NT2/D1 (cell line): ENCODE measurements at regions not wholly inside any gene's neighbourhood (a gene's known extent, or its start where the extent isn't known, plus 50 kb on each side); places are given as distances from the start of the nearest gene placed in this dataset.

Experiments used
- DNase-seq: peaks from one replicate; pipeline ENCODE4 v3.0.0-alpha.2; 2011; ENCODE audit warnings: low read depth, low spot score
- H3K27me3 ChIP-seq: 2 replicates; pipeline ENCODE4 v1.6.0; 2011; ENCODE audit warnings: mild to moderate bottlenecking; ENCODE audit not compliant: insufficient read length, insufficient read depth
- H3K36me3 ChIP-seq: 2 replicates; pipeline ENCODE4 v1.6.1; 2011; ENCODE audit warnings: mild to moderate bottlenecking, low read length, mixed read lengths; ENCODE audit not compliant: insufficient read depth, insufficient read length
- H3K4me1 ChIP-seq: 2 replicates; pipeline ENCODE4 v1.5.1; 2011; ENCODE audit not compliant: insufficient read depth, insufficient read length
- H3K4me3 ChIP-seq: 2 replicates; pipeline ENCODE4 v1.5.1; 2011; ENCODE audit warnings: low read depth; ENCODE audit not compliant: insufficient read length
- H3K9ac ChIP-seq: 2 replicates; pipeline ENCODE4 v1.6.0; 2011; ENCODE audit warnings: low read depth; ENCODE audit not compliant: insufficient read length
- H3K9me3 ChIP-seq: 2 replicates; pipeline ENCODE4 v1.5.1; 2011; ENCODE audit warnings: mild to moderate bottlenecking, low read length; ENCODE audit not compliant: insufficient read depth
- SUZ12 ChIP-seq: IDR thresholded peaks from 2 replicates; pipeline ENCODE4 v1.6.1; 2011; ENCODE audit not compliant: insufficient read length, insufficient read depth; ENCODE audit errors: extremely low read depth
- YY1 ChIP-seq: IDR thresholded peaks from 2 replicates; pipeline ENCODE4 v1.6.1; 2011; ENCODE audit not compliant: insufficient read length, insufficient read depth
- ZNF274 ChIP-seq: IDR thresholded peaks from 2 replicates; pipeline ENCODE4 v1.6.1; 2011; ENCODE audit warnings: mild to moderate bottlenecking, low read depth, low read length

- no peak for DNase-seq
- no peak for TF ChIP-seq SUZ12
- no peak for TF ChIP-seq YY1
- no peak for TF ChIP-seq ZNF274
- H3K4me3 ChIP-seq, result no peak overlapping the region
- no peaks in the 10 kb centered on the region for H3K27me3 ChIP-seq
- no peaks in the 10 kb centered on the region for H3K9me3 ChIP-seq
- H3K9ac ChIP-seq, result no peak overlapping the region
- H3K36me3 ChIP-seq, result no peaks in the 10 kb centered on the region
- H3K4me1 ChIP-seq, result no peaks in the 10 kb centered on the region
These were observed 128.9 kb upstream of the SPEF2 start for GRCh38 chr5:35488791-35489190.

- Histone ChIP-seq H3K9me3 (no peaks in the 10 kb centered on the region), H3K27me3 (no peaks in the 10 kb centered on the region), H3K4me1 (no peaks in the 10 kb centered on the region), H3K4me3 (no peak overlapping the region), H3K36me3 (no peaks in the 10 kb centered on the region), H3K9ac (no peak overlapping the region)
- no peak for DNase-seq
- TF ChIP-seq SUZ12 (no peak), ZNF274 (no peak), YY1 (no peak)
These were observed 129.6 kb upstream of the SPEF2 start for GRCh38 chr5:35488055-35488454.

GRCh38 chr5:35487233-35488025 lies 130.2 kb upstream of the SPEF2 start:
- no peak overlapping the region for H3K9ac ChIP-seq
- no peak overlapping the region for H3K4me3 ChIP-seq
- no peak for DNase-seq
- H3K4me1 ChIP-seq, result no peaks in the 10 kb centered on the region
- H3K9me3 ChIP-seq, result no peaks in the 10 kb centered on the region
- H3K36me3 ChIP-seq, result no peaks in the 10 kb centered on the region
- no peaks in the 10 kb centered on the region for H3K27me3 ChIP-seq
- TF ChIP-seq SUZ12, result no peak
- no peak for TF ChIP-seq ZNF274
- TF ChIP-seq YY1, result no peak

GRCh38 chr5:35485487-35485886 lies 132.2 kb upstream of the SPEF2 start:
- Histone ChIP-seq H3K36me3 (no peaks in the 10 kb centered on the region), H3K4me1 (no peaks in the 10 kb centered on the region), H3K9ac (no peak overlapping the region), H3K4me3 (no peak overlapping the region), H3K9me3 (no peaks in the 10 kb centered on the region; the same call in 1 of the 2 replicates), H3K27me3 (no peaks in the 10 kb centered on the region)
- no peak for DNase-seq
- no peak for TF ChIP-seq SUZ12
- TF ChIP-seq YY1, result no peak
- no peak for TF ChIP-seq ZNF274

- no peaks in the 10 kb centered on the region for H3K4me1 ChIP-seq
- no peak for DNase-seq
- TF ChIP-seq SUZ12, result no peak
- TF ChIP-seq YY1, result no peak
- TF ChIP-seq ZNF274, result no peak
- H3K4me3 ChIP-seq, result no peak overlapping the region
- no peaks in the 10 kb centered on the region for H3K36me3 ChIP-seq
- no peak overlapping the region for H3K9ac ChIP-seq
- no peaks in the 10 kb centered on the region for H3K27me3 ChIP-seq
- no peaks in the 10 kb centered on the region; the same call in 1 of the 2 replicates for H3K9me3 ChIP-seq
These were observed 133.4 kb upstream of the SPEF2 start for GRCh38 chr5:35484241-35484640.

- no peak for TF ChIP-seq ZNF274
- no peaks in the 10 kb centered on the region for H3K36me3 ChIP-seq
- DNase-seq, result no peak
- H3K4me1 ChIP-seq, result no peaks in the 10 kb centered on the region
- H3K9me3 ChIP-seq, result no peaks in the 10 kb centered on the region; the same call in 1 of the 2 replicates
- H3K4me3 ChIP-seq, result no peak overlapping the region
- H3K27me3 ChIP-seq, result no peaks in the 10 kb centered on the region
- H3K9ac ChIP-seq, result no peak overlapping the region
These were observed 133.9 kb upstream of the SPEF2 start for GRCh38 chr5:35483780-35484179.

GRCh38 chr5:35483191-35483590 lies 134.5 kb upstream of the SPEF2 start:
- no peaks in the 10 kb centered on the region for H3K27me3 ChIP-seq
- DNase-seq, result no peak

More at GRCh38 chr5:35483191-35483590, 134.5 kb upstream of the SPEF2 start:
- H3K4me1 ChIP-seq, result no peaks in the 10 kb centered on the region
- no peak overlapping the region for H3K9ac ChIP-seq
- no peaks in the 10 kb centered on the region for H3K36me3 ChIP-seq
- H3K4me3 ChIP-seq, result no peak overlapping the region
- TF ChIP-seq ZNF274 (no peak), YY1 (no peak), SUZ12 (no peak)
- no peaks in the 10 kb centered on the region; the same call in 1 of the 2 replicates for H3K9me3 ChIP-seq
